GM12891 (cell line): ENCODE measurements at regions not wholly inside any gene's neighbourhood (a gene's known extent, or its start where the extent isn't known, plus 50 kb on each side); places are given as distances from the start of the nearest gene placed in this dataset.

Experiments
- POLR2A ChIP-seq: IDR thresholded peaks from 2 replicates; pipeline ENCODE4 v1.6.1; 2011; ENCODE audit warnings: low read depth, low read length, control low read depth
- POLR2AphosphoS5 ChIP-seq: IDR thresholded peaks from 2 replicates; pipeline ENCODE4 v1.6.1; 2011; ENCODE audit warnings: low read depth, low read length, control low read depth
- POU2F2 ChIP-seq: IDR thresholded peaks from 2 replicates; pipeline ENCODE4 v1.6.1; 2011; ENCODE audit warnings: low read depth, mild to moderate bottlenecking, control low read depth, low read length, moderate library complexity
- SPI1 ChIP-seq: IDR thresholded peaks from 2 replicates; pipeline ENCODE4 v1.6.1; 2011; ENCODE audit warnings: low read depth, low read length, control low read depth
- TAF1 ChIP-seq: IDR thresholded peaks from 2 replicates; pipeline ENCODE4 v1.6.1; 2011; ENCODE audit warnings: low read depth, low read length, control low read depth

DNA sequence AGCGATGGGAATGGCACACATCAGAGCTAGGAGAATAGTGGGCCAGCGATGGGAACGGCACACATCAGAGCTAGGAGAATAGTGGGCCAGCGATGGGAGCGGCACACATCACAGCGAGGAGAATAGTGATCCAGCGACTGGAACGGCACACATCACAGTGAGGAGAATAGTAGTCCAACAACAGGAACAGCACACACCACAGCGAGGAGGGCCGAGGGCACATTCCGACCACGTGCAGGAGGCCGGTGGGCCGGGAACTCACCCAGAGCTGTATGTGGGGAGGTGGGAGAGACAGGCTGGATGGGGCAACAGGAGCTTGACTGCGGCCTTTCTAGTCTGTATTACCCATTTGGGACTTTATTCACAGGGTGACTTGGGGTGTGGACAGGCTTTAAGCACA, 271.1 kb upstream of the IRX4 start:
- no peak for TF ChIP-seq SPI1
- no peak for TF ChIP-seq POLR2A
- no peak for TF ChIP-seq POLR2AphosphoS5
- TF ChIP-seq TAF1: no peak
- no peak for TF ChIP-seq POU2F2
